Peyer's patch (tissue), 4 donors: ENCODE measurements at regions not wholly inside any gene's neighbourhood (a gene's known extent, or its start where the extent isn't known, plus 50 kb on each side); places are given as distances from the start of the nearest gene placed in this dataset.
"Not testable (repeated sequence)": the region's sequence is repeated elsewhere in the genome, so short reads cannot be mapped to it uniquely, and the experiment has no call there.

Source experiments
- DNase-seq, 3 donors: peaks; one replicate each; pipeline ENCODE4 v3.0.0-alpha.2; 2017 to 2019
- H3K27ac ChIP-seq, 4 donors: fragments of 200-600 bp; sonication (generic); one replicate each; pipeline ENCODE4 v1.5.1; 2016 to 2019
- H3K27me3 ChIP-seq, 2 donors: fragments of 200-600 bp; sonication (generic); one replicate each; pipeline ENCODE4 v1.5.1; 2019
- H3K36me3 ChIP-seq, 3 donors: fragments of 200-600 bp; sonication (generic); one replicate each; pipeline ENCODE4 v1.5.1; 2016 to 2019
- H3K4me1 ChIP-seq, 4 donors: fragments of 200-600 bp; sonication (generic); one replicate each; pipeline ENCODE4 v1.5.1; 2016 to 2019
- H3K4me3 ChIP-seq, 4 donors: fragments of 200-600 bp; sonication (generic); 1 replicate in 3 of 4; 2 replicates in 1 of 4; pipeline ENCODE4 v1.5.1; 2016 to 2019; ENCODE audit warnings: mild to moderate bottlenecking in 1 of 4
- H3K9me3 ChIP-seq, 4 donors: fragments of 200-600 bp; sonication (generic); one replicate each; pipeline ENCODE4 v1.5.1; 2016 to 2019; ENCODE audit warnings: mild to moderate bottlenecking in 1 of 4
- POLR2A ChIP-seq, 2 donors: fragments of 450-650 bp; IDR thresholded peaks; one replicate each; pipeline ENCODE4 v1.5.1; 2017; ENCODE audit warnings: antibody characterized with exemption in 2 of 2, mild to moderate bottlenecking in 2 of 2, moderate library complexity in 2 of 2
- TF ChIP-seq, protein P1 (sequence below), 6 experiments: fragments of 450-650 bp in 4 of 6; fragments of 200-600 bp in 2 of 6; sonication (generic) in 1 of 6; IDR thresholded peaks; one replicate each; pipeline ENCODE4 v1.5.1; 2017 to 2019; ENCODE audit warnings: antibody characterized with exemption in 6 of 6, mild to moderate bottlenecking in 3 of 6, moderate library complexity in 1 of 6

DNA sequence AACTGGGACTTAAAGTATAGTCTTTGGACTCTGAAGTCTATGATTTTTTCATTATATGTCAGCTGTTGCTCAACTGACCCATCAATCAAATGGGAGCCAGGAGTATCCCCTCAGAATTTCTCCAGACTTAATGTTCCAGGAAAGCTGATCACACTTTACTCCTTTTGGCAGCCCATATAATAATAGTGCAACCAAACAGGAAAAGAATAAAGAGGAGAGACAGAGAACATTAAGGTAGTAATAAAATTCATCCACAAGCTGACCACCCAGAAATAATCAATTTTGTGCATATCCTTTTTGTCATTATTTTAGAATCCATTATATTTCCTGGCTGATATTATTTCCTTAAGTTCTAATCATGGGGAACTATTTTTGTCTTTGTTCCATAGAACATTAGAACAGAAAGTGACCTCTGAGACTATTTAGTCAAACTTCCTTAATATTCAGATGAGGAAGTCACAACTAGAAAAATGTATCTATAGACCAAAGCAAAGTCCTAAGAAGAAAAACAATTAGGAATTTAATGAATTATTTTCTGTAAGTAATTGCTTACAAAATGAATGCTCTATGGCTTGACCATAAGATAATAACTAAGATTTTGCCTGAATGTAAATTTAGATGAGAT lies 238.1 kb upstream of the SEL1L start:
- H3K27ac ChIP-seq: no peak overlapping the region
- no peak overlapping the region for H3K4me3 ChIP-seq
- H3K36me3 ChIP-seq: no peaks in the 10 kb centered on the region
- DNase-seq: no peak
- no peaks in the 10 kb centered on the region for H3K4me1 ChIP-seq
- TF ChIP-seq, protein P1, sequence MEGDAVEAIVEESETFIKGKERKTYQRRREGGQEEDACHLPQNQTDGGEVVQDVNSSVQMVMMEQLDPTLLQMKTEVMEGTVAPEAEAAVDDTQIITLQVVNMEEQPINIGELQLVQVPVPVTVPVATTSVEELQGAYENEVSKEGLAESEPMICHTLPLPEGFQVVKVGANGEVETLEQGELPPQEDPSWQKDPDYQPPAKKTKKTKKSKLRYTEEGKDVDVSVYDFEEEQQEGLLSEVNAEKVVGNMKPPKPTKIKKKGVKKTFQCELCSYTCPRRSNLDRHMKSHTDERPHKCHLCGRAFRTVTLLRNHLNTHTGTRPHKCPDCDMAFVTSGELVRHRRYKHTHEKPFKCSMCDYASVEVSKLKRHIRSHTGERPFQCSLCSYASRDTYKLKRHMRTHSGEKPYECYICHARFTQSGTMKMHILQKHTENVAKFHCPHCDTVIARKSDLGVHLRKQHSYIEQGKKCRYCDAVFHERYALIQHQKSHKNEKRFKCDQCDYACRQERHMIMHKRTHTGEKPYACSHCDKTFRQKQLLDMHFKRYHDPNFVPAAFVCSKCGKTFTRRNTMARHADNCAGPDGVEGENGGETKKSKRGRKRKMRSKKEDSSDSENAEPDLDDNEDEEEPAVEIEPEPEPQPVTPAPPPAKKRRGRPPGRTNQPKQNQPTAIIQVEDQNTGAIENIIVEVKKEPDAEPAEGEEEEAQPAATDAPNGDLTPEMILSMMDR (IDR thresholded peaks at IDR 0.05): no peak
- TF ChIP-seq POLR2A (IDR thresholded peaks at IDR 0.05): no peak
- H3K27me3 ChIP-seq: no peaks in the 10 kb centered on the region
- no peaks in the 10 kb centered on the region for H3K9me3 ChIP-seq

DNA sequence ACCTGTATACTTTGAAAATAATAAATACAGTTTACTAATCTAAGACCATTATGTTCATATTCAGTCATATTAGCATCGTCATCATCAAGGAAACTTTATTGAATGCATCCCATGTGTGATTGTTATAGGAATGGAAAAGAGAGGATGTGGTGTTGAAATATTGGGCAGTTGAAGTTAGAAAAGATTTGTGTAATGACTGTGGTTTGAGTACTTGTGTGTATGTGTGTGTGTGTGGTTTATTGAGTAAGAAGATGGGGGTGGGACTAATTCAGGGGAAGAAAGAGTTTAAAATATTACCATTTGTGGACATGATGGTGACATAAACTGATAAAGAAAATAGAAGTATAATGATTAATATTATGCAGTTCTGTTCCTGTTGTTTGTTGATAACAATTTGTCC lies 238.7 kb upstream of the SEL1L start:
- Histone ChIP-seq H3K36me3 (no peaks in the 10 kb centered on the region), H3K4me1 (no peaks in the 10 kb centered on the region), H3K27me3 (no peaks in the 10 kb centered on the region), H3K27ac (no peak overlapping the region), H3K9me3 (no peaks in the 10 kb centered on the region), H3K4me3 (no peak overlapping the region)
- DNase-seq: no peak
- TF ChIP-seq, protein P1 (IDR thresholded peaks at IDR 0.05): no peak
- no peak for TF ChIP-seq POLR2A (IDR thresholded peaks at IDR 0.05)

DNA sequence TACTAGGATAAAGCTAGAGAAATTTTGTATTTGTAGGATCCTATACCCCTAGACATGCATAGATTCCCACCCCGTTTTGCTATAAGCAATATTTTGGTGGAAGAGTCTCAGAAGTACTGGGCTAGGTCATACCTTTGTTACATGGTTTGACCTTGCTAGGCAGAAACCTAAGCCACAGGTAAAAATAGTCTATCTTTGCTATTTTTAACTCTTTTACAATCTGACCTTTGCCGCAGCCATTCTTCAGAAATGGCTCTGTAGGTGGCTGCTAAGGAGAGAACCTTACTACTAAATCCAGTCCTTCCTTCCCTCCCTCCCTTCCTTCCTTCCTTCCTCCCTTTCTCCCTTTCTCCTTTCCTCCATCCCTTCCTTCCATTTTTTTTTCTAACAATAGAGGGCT lies 242.9 kb upstream of the SEL1L start:
- no peak for DNase-seq
- no peaks in the 10 kb centered on the region for H3K27me3 ChIP-seq
- H3K4me3 ChIP-seq: no peak overlapping the region
- no peak for TF ChIP-seq POLR2A (IDR thresholded peaks at IDR 0.05)
- TF ChIP-seq, protein P1 (IDR thresholded peaks at IDR 0.05): no peak
- H3K4me1 ChIP-seq: no peaks in the 10 kb centered on the region
- no peak overlapping the region for H3K27ac ChIP-seq
- no peaks in the 10 kb centered on the region for H3K9me3 ChIP-seq
- H3K36me3 ChIP-seq: no peaks in the 10 kb centered on the region

DNA sequence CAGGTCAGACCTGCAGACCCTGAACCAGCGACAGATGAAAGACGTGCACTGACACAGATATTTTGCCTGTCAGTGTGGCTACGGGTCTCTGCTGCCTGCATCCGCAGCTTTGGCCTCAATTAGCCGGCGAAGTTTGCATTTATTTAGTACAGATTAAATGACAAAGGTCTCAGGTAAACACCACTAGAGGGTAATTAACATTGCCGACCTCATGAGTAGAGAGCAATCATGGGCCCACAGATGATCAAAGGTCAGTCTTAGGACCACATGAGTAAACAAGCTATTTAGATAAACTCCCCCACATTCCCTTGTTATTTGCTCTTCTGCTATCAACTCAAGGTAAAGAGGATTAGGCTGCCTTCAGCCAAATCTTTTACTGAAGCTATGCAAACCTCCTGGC lies 248.1 kb upstream of the SEL1L start:
- H3K27ac ChIP-seq, H3K27me3 ChIP-seq, H3K4me1 ChIP-seq, DNase-seq, H3K36me3 ChIP-seq, H3K4me3 ChIP-seq, H3K9me3 ChIP-seq: not testable (repeated sequence)

DNA sequence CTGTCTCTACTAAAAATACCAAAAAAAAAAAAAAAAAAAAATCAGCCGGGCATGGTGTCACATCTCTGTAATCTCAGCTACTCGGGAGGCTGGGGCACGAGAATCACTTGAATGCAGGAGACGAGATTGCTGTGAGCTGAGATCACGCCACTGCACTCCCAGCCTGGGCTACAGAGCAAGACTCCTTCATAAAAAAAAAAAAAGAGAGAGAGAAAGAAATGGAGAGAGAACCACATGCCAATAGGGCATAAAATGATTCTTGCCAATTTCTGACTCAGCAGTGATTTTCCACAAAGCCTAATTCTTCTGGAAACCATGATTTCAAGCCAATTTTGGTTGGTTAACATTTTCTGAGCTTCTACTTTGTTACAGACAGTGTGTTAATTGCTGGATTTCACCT lies 250.4 kb upstream of the SEL1L start:
- no peaks in the 10 kb centered on the region for H3K36me3 ChIP-seq
- no peak for DNase-seq
- no peak overlapping the region for H3K27ac ChIP-seq
- H3K4me1 ChIP-seq: no peaks in the 10 kb centered on the region
- no peak for TF ChIP-seq POLR2A (IDR thresholded peaks at IDR 0.05)
- TF ChIP-seq, protein P1 (IDR thresholded peaks at IDR 0.05): no peak
- H3K27me3 ChIP-seq: no peaks in the 10 kb centered on the region
- no peak overlapping the region for H3K4me3 ChIP-seq
- no peaks in the 10 kb centered on the region for H3K9me3 ChIP-seq

DNA sequence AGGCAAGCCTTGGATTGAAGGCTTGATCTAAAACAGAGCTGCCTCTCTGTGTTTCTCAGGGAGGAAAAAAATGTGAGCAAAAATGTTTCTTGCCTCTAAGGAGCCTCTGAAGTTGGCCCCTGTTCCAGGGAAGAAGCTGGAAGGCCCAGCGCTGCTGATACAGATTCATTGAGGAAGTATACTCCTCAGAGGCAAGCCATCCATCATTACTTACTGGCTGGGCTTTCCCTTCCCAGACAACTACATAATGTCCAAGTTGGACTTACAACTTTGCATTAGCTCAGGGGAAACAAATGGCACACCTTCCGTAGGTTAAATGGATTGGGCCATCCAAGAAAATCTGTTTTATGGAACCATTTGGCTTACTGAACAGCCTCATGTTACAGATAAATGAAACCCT lies 263.7 kb upstream of the SEL1L start:
- no peaks in the 10 kb centered on the region for H3K4me1 ChIP-seq
- no peak overlapping the region for H3K4me3 ChIP-seq
- no peaks in the 10 kb centered on the region for H3K9me3 ChIP-seq
- H3K27ac ChIP-seq: no peak overlapping the region
- H3K36me3 ChIP-seq: no peaks in the 10 kb centered on the region
- no peak for TF ChIP-seq POLR2A (IDR thresholded peaks at IDR 0.05)
- TF ChIP-seq, protein P1 (IDR thresholded peaks at IDR 0.05): no peak
- no peaks in the 10 kb centered on the region for H3K27me3 ChIP-seq
- DNase-seq: no peak
